ENCODE measurements at regions not wholly inside any gene's neighbourhood (a gene's known extent, or its start where the extent isn't known, plus 50 kb on each side); places are given as distances from the start of the nearest gene placed in this dataset.

DNA sequence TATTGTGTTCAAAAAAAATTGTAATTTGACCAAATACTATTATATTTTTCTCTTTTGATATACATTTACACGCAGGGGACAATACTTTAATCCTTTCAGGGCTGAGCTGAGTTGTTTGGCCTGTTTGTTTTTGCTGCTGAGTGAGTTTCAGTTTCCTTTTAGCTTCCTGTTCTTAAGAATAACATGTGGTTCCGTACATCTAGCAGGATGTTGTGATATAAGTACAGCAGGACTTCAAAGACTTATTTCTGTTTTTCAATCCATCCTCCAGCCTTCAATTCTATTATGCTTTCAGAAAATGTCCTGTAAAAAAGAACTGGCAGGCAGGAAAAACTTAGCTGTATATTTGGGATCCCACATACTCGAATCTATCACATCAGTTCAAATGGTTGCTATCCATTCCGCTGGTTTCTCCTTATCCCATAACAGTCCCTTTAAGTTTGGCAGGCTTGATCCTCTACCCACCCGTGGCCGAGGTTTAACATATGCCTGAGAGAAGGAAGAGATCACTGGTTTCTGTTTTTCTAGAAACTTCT lies 1037.3 kb upstream of the ACO1 start:
- DNase-seq (ENCODE audit: low spot score), result no peak
- no peak overlapping the region for H2AFZ ChIP-seq (replicated peaks)
- no peaks in the 10 kb centered on the region for H4K20me1 ChIP-seq (ENCODE audit: low read depth)
- H3K9ac ChIP-seq, result no peak overlapping the region
- H3K27ac Mint-ChIP-seq, result no peak overlapping the region
- H3K79me2 ChIP-seq (ENCODE audit: low read depth), result no peaks in the 10 kb centered on the region
- peaks cover 3% of the 10 kb centered on the region for H3K9me3 Mint-ChIP-seq
- no peak overlapping the region for H3K4me3 ChIP-seq
- no peaks in the 10 kb centered on the region for H3K36me3 Mint-ChIP-seq
- no peaks in the 10 kb centered on the region for H3K4me1 ChIP-seq
- no peaks in the 10 kb centered on the region for H3F3A ChIP-seq (ENCODE audit: low read depth)
- no peaks in the 10 kb centered on the region for H3K27me3 ChIP-seq
- H3K4me2 ChIP-seq, result no peak overlapping the region
- no peaks in the 10 kb centered on the region for H3K4me1 Mint-ChIP-seq
- no peak overlapping the region for H3K4me3 Mint-ChIP-seq
- TF ChIP-seq EZH2 (IDR thresholded peaks at IDR 0.05) (no peak), EZH2phosphoT487 (IDR thresholded peaks at IDR 0.05) (no peak)
- TF ChIP-seq, protein P1, sequence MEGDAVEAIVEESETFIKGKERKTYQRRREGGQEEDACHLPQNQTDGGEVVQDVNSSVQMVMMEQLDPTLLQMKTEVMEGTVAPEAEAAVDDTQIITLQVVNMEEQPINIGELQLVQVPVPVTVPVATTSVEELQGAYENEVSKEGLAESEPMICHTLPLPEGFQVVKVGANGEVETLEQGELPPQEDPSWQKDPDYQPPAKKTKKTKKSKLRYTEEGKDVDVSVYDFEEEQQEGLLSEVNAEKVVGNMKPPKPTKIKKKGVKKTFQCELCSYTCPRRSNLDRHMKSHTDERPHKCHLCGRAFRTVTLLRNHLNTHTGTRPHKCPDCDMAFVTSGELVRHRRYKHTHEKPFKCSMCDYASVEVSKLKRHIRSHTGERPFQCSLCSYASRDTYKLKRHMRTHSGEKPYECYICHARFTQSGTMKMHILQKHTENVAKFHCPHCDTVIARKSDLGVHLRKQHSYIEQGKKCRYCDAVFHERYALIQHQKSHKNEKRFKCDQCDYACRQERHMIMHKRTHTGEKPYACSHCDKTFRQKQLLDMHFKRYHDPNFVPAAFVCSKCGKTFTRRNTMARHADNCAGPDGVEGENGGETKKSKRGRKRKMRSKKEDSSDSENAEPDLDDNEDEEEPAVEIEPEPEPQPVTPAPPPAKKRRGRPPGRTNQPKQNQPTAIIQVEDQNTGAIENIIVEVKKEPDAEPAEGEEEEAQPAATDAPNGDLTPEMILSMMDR (IDR thresholded peaks at IDR 0.05), result no peak
- no peak overlapping the region for H3K27ac ChIP-seq
- no peaks in the 10 kb centered on the region for H3K9me3 ChIP-seq (ENCODE audit: low read depth)
- no peaks in the 10 kb centered on the region for H3K36me3 ChIP-seq
- no peaks in the 10 kb centered on the region for H3K27me3 Mint-ChIP-seq (ENCODE audit: insufficient read depth, low read depth)

DNA sequence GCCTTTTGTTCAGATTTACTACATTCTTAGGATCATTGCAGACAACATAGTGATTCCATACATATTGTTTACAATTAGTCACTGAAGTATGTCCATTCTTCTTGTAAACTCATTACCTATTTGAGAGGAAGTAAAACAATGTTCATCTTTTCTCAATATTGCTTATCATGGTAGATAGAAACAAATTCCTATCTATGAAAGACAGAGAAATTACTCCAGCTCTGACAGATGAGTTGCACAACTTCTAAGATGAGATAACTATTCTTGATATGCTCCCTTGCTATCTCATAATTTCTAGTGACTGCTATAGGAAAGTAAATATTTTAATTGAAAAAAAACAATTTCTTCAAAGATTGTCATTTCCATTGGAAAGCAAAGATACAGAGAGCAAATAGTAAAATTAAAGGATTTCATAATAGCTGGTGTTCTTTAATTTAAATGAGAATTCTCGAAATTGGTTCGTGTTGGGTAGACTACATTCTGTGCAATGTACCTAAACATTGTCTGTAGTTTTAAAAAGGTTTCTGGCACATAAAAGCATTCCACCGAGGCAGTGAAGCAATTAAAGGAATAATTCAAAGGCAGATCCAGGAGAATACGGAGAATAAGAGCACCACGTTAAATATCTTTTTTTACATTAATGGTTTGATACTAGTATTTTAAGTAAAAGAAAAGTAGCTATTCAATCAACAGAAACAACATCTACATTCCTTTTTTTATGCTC lies 1029.1 kb upstream of the ACO1 start:
- Histone ChIP-seq H3K27ac (no peak overlapping the region), H3K36me3 (no peaks in the 10 kb centered on the region), H3K4me2 (no peak overlapping the region), H4K20me1 (ENCODE audit: low read depth) (no peaks in the 10 kb centered on the region), H3K9me3 (ENCODE audit: low read depth) (no peaks in the 10 kb centered on the region), H3F3A (ENCODE audit: low read depth) (no peaks in the 10 kb centered on the region), H3K27me3 (no peaks in the 10 kb centered on the region), H3K79me2 (ENCODE audit: low read depth) (no peaks in the 10 kb centered on the region), H3K4me1 (no peaks in the 10 kb centered on the region), H3K9ac (no peak overlapping the region), H3K4me3 (no peak overlapping the region), H2AFZ (replicated peaks) (no peak overlapping the region)
- Mint-ChIP-seq H3K27ac (no peak overlapping the region), H3K9me3 (no peaks in the 10 kb centered on the region), H3K36me3 (no peaks in the 10 kb centered on the region), H3K27me3 (ENCODE audit: insufficient read depth, low read depth) (no peaks in the 10 kb centered on the region), H3K4me1 (peaks cover 6% of the 10 kb centered on the region), H3K4me3 (no peak overlapping the region)
- TF ChIP-seq, protein P1 (IDR thresholded peaks at IDR 0.05), result no peak
- no peak for TF ChIP-seq EZH2 (IDR thresholded peaks at IDR 0.05)
- TF ChIP-seq EZH2phosphoT487 (IDR thresholded peaks at IDR 0.05), result no peak
- no peak for DNase-seq (ENCODE audit: low spot score)

DNA sequence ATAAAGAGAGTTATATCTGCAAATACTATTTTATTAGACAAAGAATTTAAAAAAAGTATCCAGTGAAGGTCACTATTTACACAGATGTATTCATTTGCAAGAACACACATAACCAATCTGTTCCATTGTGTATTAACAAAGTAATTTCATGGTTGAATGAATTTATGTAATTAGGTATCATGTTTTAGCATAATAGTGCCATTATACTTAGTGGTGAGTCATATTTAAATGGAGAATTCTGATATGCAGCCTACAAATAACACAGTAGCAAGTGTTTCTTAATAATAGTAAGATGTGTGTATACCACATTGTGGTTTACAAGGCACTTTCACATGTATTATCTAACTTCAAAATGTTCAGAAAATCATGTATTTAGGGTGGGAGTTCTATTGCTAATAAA lies 1028.5 kb upstream of the ACO1 start:
- H3K27me3 ChIP-seq, result no peaks in the 10 kb centered on the region
- H4K20me1 ChIP-seq (ENCODE audit: low read depth), result no peaks in the 10 kb centered on the region
- no peak overlapping the region for H3K4me3 Mint-ChIP-seq

More for the DNA sequence above, 1028.5 kb upstream of the ACO1 start:
- Histone ChIP-seq H3K4me2 (no peak overlapping the region), H3K27ac (no peak overlapping the region), H3K9me3 (ENCODE audit: low read depth) (no peaks in the 10 kb centered on the region), H3K36me3 (no peaks in the 10 kb centered on the region), H3K79me2 (ENCODE audit: low read depth) (no peaks in the 10 kb centered on the region), H3K4me1 (no peaks in the 10 kb centered on the region), H3K9ac (no peak overlapping the region), H2AFZ (replicated peaks) (no peak overlapping the region), H3F3A (ENCODE audit: low read depth) (no peaks in the 10 kb centered on the region), H3K4me3 (no peak overlapping the region)
- Mint-ChIP-seq H3K27me3 (ENCODE audit: insufficient read depth, low read depth) (no peaks in the 10 kb centered on the region), H3K36me3 (no peaks in the 10 kb centered on the region), H3K4me1 (peaks cover 6% of the 10 kb centered on the region), H3K9me3 (no peaks in the 10 kb centered on the region), H3K27ac (no peak overlapping the region)
- TF ChIP-seq EZH2phosphoT487 (IDR thresholded peaks at IDR 0.05), result no peak
- TF ChIP-seq, protein P1 (IDR thresholded peaks at IDR 0.05), result no peak
- no peak for TF ChIP-seq EZH2 (IDR thresholded peaks at IDR 0.05)
- no peak for DNase-seq (ENCODE audit: low spot score)

Data from neural progenitor cell (in vitro differentiated cells).